C4-2B (cell line): ENCODE measurements at regions not wholly inside any gene's neighbourhood (a gene's known extent, or its start where the extent isn't known, plus 50 kb on each side); places are given as distances from the start of the nearest gene placed in this dataset.

ENCODE experiments used
- CTCF ChIP-seq: fragments of 450-650 bp; conservative IDR thresholded peaks from 2 replicates; pipeline ENCODE4 v1.5.1; 2017; ENCODE audit warnings: mild to moderate bottlenecking
- ZFX ChIP-seq: fragments of 450-650 bp; IDR thresholded peaks from 2 replicates; pipeline ENCODE4 v1.6.1; 2017

- TF ChIP-seq CTCF (no peak), ZFX (no peak)
Measured at GRCh38 chr9:105858006-105858690, 163.8 kb downstream of the TMEM38B start.
